K562 (cell line): ENCODE measurements at regions not wholly inside any gene's neighbourhood (a gene's known extent, or its start where the extent isn't known, plus 50 kb on each side); places are given as distances from the start of the nearest gene placed in this dataset.

Experiments
- BCOR ChIP-seq: fragments of 450-650 bp; IDR thresholded peaks from 2 replicates; pipeline ENCODE4 v1.6.1; 2016
- CAMTA2 ChIP-seq: fragments of 250-450 bp; sonication (Bioruptor Pico); conservative IDR thresholded peaks from 2 replicates; pipeline ENCODE4 v1.5.1; 2022
- CEBPG ChIP-seq, 3 experiments: fragments of 200-800 bp in 1 of 3; sonication (Bioruptor generic) in 1 of 3; sonication (generic) in 1 of 3; formaldehyde crosslinking in 1 of 3; IDR thresholded peaks in 2 of 3; conservative IDR thresholded peaks in 1 of 3; 2 replicates each; pipeline versions ENCODE4 v1.6.1 to v1.8.0; 2016 to 2022; ENCODE audit warnings: missing compliant biosample characterization in 2 of 3, missing genetic modification characterization in 2 of 3, mild to moderate bottlenecking in 1 of 3, missing genetic modification reagents in 1 of 3
- NCOA2 ChIP-seq, 2 experiments: fragments of 450-650 bp; IDR thresholded peaks; 2 replicates each; pipeline ENCODE4 v1.6.1; 2018; ENCODE audit warnings: mild to moderate bottlenecking in 2 of 2, moderate library complexity in 1 of 2; ENCODE audit not compliant: partially characterized antibody in 2 of 2
- NRF1 ChIP-seq, 2 experiments: fragments of 450-650 bp; IDR thresholded peaks in 1 of 2; conservative IDR thresholded peaks in 1 of 2; 2 replicates each; pipeline ENCODE4 v1.6.1; 2014; ENCODE audit warnings: mild to moderate bottlenecking in 2 of 2
- NUFIP1 ChIP-seq: fragments of 450-650 bp; IDR thresholded peaks from 2 replicates; pipeline ENCODE4 v1.6.1; 2018; ENCODE audit not compliant: partially characterized antibody
- POLR2H ChIP-seq: IDR thresholded peaks from 2 replicates; pipeline ENCODE4 v1.6.1; 2016; ENCODE audit warnings: missing genetic modification characterization, low read depth, mild to moderate bottlenecking, control low read depth, missing compliant biosample characterization, moderate library complexity
- RBM25 ChIP-seq: fragments of 200-400 bp; formaldehyde crosslinking; IDR thresholded peaks from 2 replicates; pipeline ENCODE4 v1.6.1; 2018; ENCODE audit warnings: low read length, low read depth, moderate library complexity; ENCODE audit not compliant: severe bottlenecking
- TAL1 ChIP-seq: fragments of 450-650 bp; IDR thresholded peaks from 2 replicates; pipeline ENCODE4 v1.6.1; 2016; ENCODE audit warnings: mild to moderate bottlenecking
- TEAD1 ChIP-seq, 2 experiments: fragments of 450-650 bp in 1 of 2; sonication (generic) in 1 of 2; formaldehyde crosslinking; IDR thresholded peaks; 2 replicates each; pipeline versions ENCODE4 v1.4.0 to v1.8.0; 2020 to 2022; ENCODE audit warnings: mild to moderate bottlenecking in 2 of 2, missing genetic modification reagents in 1 of 2
- TGIF2 ChIP-seq: sonication (generic); formaldehyde crosslinking; IDR thresholded peaks from 2 replicates; pipeline ENCODE4 v1.8.1; 2022; ENCODE audit warnings: mild to moderate bottlenecking, missing genetic modification reagents, moderate library complexity
- TRIM24 ChIP-seq, 2 experiments: fragments of 450-650 bp; IDR thresholded peaks; 2 replicates each; pipeline ENCODE4 v1.6.1; 2016
- TF ChIP-seq, protein P1 (sequence below): fragments of 450-650 bp; IDR thresholded peaks from 2 replicates; pipeline ENCODE4 v1.6.1; 2017; ENCODE audit warnings: antibody characterized with exemption

GRCh38 chr1:30137001-30137400 is 586.4 kb downstream of the MATN1 start (continued):
- TF ChIP-seq RBM25 (peak; percentile 58), POLR2H (tag) (no peak), CAMTA2 (CRISPR knock-in tag) (no peak), NUFIP1 (no peak), TRIM24 (IDR thresholded peaks at IDR 0.05) (0 out of 4 replicates have a peak, but pooled peaks of 1 of the 2 experiments have one; percentile 14), NRF1 (conservative IDR thresholded peaks at IDR 0.05 in 1 of 2, IDR thresholded peaks at IDR 0.05 in 1 of 2) (no peak), NCOA2 (IDR thresholded peaks at IDR 0.05; ENCODE audit: partially characterized antibody in 2 of 2) (no peak), TEAD1 (CRISPR knock-in tag; IDR thresholded peaks at IDR 0.05) (no peak), TAL1 (no peak), TGIF2 (CRISPR knock-in tag) (no peak), BCOR (peak; percentile 83; the same call in 1 of the 2 replicates), CEBPG (CRISPR knock-in tag; IDR thresholded peaks at IDR 0.05) (no peak), CEBPG (tag; conservative IDR thresholded peaks at IDR 0.05 in 1 of 2, IDR thresholded peaks at IDR 0.05 in 1 of 2) (no peak)
- TF ChIP-seq, protein P1, sequence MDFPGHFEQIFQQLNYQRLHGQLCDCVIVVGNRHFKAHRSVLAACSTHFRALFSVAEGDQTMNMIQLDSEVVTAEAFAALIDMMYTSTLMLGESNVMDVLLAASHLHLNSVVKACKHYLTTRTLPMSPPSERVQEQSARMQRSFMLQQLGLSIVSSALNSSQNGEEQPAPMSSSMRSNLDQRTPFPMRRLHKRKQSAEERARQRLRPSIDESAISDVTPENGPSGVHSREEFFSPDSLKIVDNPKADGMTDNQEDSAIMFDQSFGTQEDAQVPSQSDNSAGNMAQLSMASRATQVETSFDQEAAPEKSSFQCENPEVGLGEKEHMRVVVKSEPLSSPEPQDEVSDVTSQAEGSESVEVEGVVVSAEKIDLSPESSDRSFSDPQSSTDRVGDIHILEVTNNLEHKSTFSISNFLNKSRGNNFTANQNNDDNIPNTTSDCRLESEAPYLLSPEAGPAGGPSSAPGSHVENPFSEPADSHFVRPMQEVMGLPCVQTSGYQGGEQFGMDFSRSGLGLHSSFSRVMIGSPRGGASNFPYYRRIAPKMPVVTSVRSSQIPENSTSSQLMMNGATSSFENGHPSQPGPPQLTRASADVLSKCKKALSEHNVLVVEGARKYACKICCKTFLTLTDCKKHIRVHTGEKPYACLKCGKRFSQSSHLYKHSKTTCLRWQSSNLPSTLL, result no peak
